GM04503 (cell line): ENCODE measurements at regions not wholly inside any gene's neighbourhood (a gene's known extent, or its start where the extent isn't known, plus 50 kb on each side); places are given as distances from the start of the nearest gene placed in this dataset.

ENCODE experiments used
- DNase-seq: peaks from one replicate; pipeline ENCODE4 v3.0.0-alpha.2; 2012; ENCODE audit warnings: low read depth

DNA sequence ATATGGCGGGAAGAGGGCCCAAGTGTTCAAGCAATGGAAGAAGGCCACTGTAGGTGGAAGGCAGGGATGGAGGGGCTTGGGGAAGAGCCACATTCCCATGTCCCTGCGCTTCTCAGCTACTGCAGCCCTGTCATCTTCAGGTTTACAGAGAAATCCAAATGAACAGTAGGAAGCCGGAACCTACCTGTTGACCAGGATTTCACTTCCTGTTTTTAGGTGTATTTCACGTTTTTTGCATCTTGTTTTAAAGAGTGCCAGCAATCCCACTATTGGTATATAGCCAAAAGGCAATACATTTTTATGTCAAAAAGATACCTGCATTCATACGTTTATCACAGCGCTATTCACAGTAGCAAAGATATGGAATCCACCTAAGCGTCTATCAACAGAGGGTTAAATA is 159.2 kb downstream of the SLC35B3 start:
- DNase-seq = no peak

DNA sequence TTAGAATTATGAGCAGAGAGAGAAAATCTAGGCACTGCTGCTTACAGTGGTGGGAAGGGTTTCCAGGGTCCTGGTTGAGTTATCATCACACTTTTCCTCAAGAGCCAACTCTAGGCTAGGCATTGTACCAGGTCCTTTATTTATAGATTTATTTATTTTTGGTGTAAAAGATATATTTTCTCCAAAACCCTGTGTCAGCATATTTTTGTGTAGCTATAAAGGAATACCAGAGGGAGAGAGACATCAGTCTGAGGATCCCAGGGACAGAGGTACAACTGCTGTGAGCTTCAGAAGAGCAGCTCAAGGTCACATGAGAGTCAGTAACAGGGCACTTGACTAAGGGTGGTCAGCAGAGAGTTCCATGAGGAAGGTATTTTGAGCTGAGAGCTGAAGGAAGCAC is 159.7 kb downstream of the SLC35B3 start:
- no peak for DNase-seq

DNA sequence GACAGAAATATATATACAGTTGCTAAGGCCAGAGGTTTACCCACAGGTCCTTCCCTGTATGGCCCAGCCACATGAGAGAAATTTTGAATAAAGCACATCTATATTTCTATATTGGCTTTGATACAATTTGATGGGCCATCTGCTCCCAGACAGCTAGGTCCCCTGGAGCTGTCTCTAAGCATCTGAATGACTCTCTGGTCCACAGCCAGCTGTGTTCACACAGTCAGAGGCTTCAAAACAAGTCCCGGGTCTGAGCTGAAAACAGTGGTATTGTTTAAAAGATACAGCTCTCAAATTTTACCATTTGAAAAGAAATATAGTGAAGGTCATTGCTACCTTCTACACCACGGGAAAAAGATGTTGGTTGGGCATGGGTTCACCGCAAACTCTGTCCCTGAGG is 161.1 kb downstream of the SLC35B3 start:
- no peak for DNase-seq

DNA sequence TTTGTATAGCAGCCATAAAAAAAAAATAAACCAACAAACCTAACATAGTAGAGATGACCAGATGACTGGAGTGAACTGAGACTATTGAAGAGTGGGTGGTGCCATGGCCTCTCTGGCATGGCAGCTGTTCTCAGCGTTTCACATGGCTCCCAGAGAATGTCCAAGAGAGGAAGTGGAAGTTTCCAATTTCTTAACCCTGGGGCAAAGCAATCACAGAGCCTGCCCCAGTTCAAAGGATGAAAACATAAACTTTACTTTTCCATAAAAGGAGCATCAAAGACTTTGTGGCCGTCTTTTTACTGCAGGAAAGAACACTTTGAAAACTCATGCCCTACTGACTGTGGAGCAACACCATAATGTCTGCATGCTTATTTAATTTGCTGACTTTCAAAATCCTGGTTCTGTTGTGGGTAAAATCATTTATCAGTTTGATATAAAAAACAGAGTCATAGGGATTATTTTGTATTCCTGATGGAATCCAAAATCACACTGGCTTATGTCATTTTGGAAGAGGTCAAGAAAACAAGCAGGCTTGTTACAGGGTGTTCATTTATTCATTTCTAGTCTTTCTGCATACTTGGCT is 165.4 kb downstream of the SLC35B3 start:
- DNase-seq = no peak

- no peak for DNase-seq
These were observed 166.3 kb downstream of the SLC35B3 start for GRCh38 chr6:8269094-8269493.

DNA sequence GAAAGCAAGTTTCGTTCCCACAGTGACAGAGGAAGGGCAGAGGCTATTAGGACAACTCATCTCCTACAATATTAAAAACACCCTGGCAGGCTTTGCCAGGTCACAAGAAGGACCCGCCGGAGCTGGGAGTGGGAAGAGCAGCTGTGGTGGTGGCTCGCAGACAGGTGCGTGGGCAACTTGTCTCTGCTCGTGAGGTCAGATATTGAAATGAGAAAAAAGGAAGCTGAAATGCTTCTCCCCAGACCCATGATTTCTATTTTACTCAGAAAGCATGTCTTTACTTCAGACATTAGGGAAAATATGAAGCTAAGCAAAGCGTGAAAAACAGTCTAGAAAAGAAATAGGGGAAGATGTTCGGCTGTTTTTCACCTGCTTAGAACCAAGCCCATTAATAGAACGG is 166.3 kb upstream of the EEF1E1 start:
- DNase-seq = no peak

DNA sequence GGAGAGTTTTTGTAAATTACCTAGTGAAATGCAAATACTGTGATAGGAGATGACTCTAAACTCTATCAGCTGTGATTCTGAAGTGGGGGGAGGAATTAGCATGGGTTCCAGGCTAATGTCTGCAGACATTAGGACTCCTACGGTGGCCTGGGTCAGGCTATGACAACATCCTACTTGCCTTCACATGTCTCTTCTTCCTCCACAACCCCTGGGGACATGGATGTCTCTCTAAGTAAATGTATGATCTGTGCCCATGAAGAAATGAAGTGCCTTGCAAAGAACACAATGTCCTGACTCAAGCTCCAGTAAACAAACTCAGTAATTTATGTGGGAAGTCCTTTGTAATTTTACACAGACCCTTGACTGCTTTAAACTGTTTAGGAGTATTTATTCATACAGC is 165.8 kb upstream of the EEF1E1 start:
- DNase-seq = no peak

DNA sequence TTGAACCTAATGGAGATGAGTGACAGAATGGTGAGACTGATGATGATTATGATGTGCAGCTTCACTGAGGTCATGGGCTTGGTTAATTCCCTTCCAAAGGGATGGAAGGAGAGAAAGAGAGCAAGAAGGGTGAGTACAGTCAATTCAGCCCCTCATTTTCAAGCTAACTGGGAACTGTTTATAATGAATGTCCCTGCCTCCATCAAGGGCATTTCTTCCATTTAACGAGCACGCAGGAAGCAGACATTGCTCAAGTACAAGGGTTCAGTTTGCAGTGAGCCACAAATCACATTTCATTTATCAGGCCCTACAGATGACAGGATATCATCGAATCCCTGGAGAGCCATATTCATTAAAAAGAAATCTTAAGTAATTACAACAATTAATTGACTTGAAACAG is 158.3 kb upstream of the EEF1E1 start:
- DNase-seq = no peak

DNA sequence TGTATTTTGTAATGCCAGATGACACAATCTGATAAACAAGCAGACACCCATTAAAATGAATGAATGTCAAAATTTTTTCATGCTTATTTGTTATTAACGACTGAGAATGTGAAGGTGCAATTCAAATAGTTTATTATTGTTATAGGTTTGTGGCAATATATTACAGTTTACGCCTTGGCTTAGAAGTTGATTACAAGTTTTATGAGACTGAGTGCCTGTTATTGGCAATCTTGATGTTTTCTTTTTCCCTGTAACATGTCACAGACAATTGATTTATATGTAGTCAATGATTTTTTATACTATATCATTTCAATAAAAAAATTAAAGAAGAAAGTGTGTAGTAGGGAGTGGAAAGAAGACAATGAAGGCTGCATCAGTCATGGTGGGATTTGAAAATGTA is 144.1 kb upstream of the EEF1E1 start:
- DNase-seq = no peak

DNA sequence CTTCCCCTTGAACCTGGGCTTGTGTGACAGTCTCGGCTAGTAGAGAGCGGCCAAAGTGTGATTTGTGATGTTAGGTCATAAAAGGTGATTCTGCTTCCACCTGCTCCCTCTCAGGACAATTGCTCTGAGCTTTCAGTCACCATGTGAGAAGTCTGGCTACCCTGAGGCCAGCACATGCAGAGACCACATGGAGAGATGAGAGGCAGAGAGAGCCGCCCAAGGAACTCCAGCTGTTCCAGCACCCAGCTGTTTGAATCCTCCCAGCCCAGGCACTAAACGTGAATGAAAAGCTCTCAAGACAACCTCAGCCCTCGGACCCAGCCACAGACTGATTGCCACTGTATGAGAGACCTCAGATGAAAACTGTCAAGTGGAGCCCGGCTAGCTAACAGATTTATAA is 143.4 kb upstream of the EEF1E1 start:
- DNase-seq = no peak

GRCh38 chr6:8243475-8243874 is 141.1 kb upstream of the EEF1E1 start:
- no peak for DNase-seq

DNA sequence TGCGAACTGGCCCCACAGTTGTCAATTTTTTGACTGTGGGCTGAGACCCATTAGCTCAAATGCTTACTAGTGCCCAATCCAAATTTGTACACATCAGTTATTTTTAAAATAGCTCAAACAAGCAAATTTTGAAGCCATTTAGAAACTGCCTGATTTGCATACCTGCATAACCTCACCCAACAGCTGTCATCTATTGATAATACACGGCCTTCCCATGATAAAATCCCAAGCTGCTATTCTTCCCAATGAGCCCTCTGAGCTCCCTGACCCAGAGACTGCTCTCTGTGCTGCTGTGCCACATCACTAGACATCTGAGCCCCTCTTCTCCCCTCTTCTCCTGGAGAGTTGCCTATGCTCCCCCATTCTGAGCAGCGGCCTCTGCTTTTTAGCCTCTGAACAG is 140.5 kb upstream of the EEF1E1 start:
- no peak for DNase-seq

DNA sequence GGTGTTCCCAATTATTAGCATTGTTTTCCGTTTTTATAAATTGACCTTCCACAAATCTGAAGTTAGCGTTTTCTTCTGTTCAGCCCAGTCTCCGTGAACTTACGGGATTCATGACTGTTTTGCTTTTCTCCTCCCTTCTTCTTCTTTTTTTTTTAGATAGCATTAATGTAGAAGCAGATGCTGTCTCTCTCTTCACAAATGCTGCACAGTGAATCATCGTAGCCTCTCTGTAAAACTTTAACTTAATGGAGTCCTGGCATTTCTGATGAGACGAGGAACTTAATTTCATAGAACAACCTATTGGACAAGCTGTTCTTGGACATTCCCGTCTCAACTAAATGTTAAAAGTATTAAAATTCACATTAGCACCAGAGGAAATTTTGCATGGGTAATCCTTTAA is 138.0 kb upstream of the EEF1E1 start:
- DNase-seq = no peak

- DNase-seq = no peak
These were observed 136.7 kb upstream of the EEF1E1 start for GRCh38 chr6:8238773-8239683.

GRCh38 chr6:8237668-8238067 is 135.3 kb upstream of the EEF1E1 start:
- DNase-seq = no peak

- DNase-seq = no peak
These were observed 134.6 kb upstream of the EEF1E1 start for GRCh38 chr6:8236956-8237355.

- no peak for DNase-seq
These were observed 132.0 kb upstream of the EEF1E1 start for GRCh38 chr6:8234321-8234720.

DNA sequence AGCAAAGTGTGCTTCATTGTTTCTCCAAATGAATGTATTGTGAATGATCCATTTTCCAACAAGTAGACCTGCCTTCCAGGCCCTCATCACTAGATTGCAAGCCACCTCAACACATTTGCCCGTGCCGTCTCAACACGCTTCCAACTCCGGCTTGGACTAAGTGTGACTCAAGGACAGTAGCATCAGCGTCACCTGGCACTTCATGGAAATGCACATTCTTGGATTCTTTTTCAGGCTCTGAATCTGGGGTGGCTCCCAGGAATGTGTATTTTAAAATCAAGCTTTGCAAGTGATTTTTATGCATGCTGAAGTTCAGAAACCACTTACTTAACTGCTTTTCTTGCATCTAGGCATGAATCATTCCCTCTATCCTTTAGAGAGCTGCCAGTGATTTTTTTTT is 129.6 kb upstream of the EEF1E1 start:
- no peak for DNase-seq

- DNase-seq = no peak
These were observed 127.8 kb upstream of the EEF1E1 start for GRCh38 chr6:8229915-8230756.

DNA sequence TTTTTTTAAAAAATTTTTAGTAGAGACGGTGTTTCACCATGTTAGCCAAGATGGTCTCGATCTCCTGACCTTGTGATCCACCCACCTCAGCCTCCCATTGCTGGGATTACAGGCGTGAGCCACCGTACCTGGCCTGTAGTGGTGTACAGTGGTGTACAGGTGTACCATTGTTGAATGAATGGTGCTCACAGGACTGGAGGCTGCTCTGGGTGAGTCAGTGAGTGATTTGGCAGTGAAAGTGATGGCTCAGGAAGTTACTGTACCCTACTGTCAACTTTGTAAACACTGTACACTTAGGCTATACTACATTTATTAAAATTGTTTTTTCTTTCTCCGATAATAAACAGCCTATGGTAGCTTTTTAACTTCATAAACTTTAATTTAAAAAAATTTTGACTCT is 122.8 kb upstream of the EEF1E1 start:
- DNase-seq = no peak

GRCh38 chr6:8223678-8224077 is 121.3 kb upstream of the EEF1E1 start:
- DNase-seq = no peak

DNA sequence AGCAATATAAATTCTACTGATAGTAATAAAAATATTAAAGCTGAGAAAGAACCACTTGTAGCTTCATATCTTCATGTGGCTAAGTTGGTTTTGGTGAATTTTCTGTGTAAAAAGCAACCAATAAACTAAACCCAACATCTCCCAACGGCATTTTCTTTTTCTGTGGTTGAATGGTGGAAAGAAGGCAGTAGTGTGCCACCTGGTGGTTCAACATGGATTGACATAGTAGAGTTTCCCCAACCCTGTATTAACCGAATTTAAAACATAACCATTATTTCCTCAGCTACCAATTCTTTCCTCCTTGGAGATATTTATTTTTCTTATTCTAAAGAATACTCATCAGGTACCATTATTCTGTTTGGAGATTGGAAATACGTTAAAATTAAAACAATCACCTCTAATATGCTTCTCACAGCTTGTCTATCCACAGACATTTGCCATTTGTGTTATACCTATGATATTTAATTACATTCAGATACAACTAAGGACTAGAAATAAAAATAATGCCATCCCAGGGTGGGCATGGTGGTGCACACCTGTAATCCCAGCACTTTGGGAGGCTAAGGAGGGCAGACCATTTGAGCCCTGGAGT is 117.1 kb upstream of the EEF1E1 start:
- peak; percentile 6 for DNase-seq

DNA sequence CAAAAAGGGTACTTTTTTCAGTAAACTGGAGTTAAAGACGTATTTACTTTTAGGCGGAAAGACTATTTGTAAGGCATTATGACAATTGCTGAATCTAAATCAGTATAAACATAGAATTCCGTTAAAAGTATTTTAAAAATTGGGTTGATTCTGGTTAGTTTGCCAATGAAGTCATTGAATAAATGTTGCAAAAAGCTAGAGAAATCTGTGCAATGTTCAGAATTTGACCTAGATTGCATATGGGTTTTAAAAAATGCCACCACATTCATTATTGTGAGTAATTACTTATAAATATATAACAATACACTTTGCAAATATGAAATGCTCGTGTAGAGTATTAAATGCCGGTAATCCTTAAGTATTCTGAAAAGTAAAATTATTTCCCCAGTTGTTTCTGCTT is 116.5 kb upstream of the EEF1E1 start:
- DNase-seq = no peak
